ENCODE measurements at regions not wholly inside any gene's neighbourhood (a gene's known extent, or its start where the extent isn't known, plus 50 kb on each side); places are given as distances from the start of the nearest gene placed in this dataset.
A peak's percentile ranks its signal among the peaks of the same experiment; 100 is the strongest.

GRCh38 chr4:124907881-124908280 lies 195.3 kb upstream of the ANKRD50 start:
- Histone ChIP-seq H3K9ac (ENCODE audit: low read length) (no peak overlapping the region), H3K4me1 (ENCODE audit: control insufficient read depth, low read depth, low read length) (peaks cover 12% of the 10 kb centered on the region), H3K27me3 (ENCODE audit: control insufficient read depth, insufficient read depth, low read length) (no peaks in the 10 kb centered on the region), H3K4me3 (ENCODE audit: low read length) (no peak overlapping the region), H3K9me3 (ENCODE audit: control insufficient read depth, low read depth, low read length) (peaks cover 7% of the 10 kb centered on the region), H3K36me3 (ENCODE audit: control insufficient read depth, low read depth, low read length) (no peaks in the 10 kb centered on the region), H3K27ac (ENCODE audit: low read length) (no peak overlapping the region)

DNA sequence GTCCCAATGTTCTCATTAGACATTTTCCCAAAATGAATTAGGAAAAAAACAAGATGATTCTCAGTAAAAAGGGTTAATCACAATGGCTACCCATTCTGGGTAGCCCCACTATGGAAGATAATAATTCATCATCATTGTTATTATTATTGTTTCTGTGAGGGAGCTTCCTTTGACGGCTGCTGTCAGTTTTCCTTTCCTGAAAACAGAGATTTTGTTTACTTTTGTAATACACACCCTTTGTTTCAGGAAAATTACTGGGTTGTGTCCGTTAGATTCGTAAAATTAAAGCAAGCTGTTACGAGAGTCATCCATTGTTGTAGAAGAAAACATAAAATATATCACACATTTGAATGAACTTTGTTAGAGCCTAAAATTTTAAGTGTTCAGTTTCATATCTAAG lies 192.9 kb upstream of the ANKRD50 start:
- Histone ChIP-seq H3K27me3 (ENCODE audit: control insufficient read depth, insufficient read depth, low read length) (no peaks in the 10 kb centered on the region), H3K9me3 (ENCODE audit: control insufficient read depth, low read depth, low read length) (no peaks in the 10 kb centered on the region), H3K4me3 (ENCODE audit: low read length) (no peak overlapping the region), H3K4me1 (ENCODE audit: control insufficient read depth, low read depth, low read length) (peaks cover 19% of the 10 kb centered on the region), H3K36me3 (ENCODE audit: control insufficient read depth, low read depth, low read length) (no peaks in the 10 kb centered on the region), H3K27ac (ENCODE audit: low read length) (no peak overlapping the region), H3K9ac (ENCODE audit: low read length) (no peak overlapping the region)

GRCh38 chr4:124904723-124905388 lies 192.3 kb upstream of the ANKRD50 start:
- Histone ChIP-seq H3K4me1 (ENCODE audit: control insufficient read depth, low read depth, low read length) (peaks cover 19% of the 10 kb centered on the region), H3K36me3 (ENCODE audit: control insufficient read depth, low read depth, low read length) (no peaks in the 10 kb centered on the region), H3K9ac (ENCODE audit: low read length) (no peak overlapping the region), H3K27ac (ENCODE audit: low read length) (no peak overlapping the region), H3K27me3 (ENCODE audit: control insufficient read depth, insufficient read depth, low read length) (no peaks in the 10 kb centered on the region), H3K4me3 (ENCODE audit: low read length) (no peak overlapping the region), H3K9me3 (ENCODE audit: control insufficient read depth, low read depth, low read length) (no peaks in the 10 kb centered on the region)

DNA sequence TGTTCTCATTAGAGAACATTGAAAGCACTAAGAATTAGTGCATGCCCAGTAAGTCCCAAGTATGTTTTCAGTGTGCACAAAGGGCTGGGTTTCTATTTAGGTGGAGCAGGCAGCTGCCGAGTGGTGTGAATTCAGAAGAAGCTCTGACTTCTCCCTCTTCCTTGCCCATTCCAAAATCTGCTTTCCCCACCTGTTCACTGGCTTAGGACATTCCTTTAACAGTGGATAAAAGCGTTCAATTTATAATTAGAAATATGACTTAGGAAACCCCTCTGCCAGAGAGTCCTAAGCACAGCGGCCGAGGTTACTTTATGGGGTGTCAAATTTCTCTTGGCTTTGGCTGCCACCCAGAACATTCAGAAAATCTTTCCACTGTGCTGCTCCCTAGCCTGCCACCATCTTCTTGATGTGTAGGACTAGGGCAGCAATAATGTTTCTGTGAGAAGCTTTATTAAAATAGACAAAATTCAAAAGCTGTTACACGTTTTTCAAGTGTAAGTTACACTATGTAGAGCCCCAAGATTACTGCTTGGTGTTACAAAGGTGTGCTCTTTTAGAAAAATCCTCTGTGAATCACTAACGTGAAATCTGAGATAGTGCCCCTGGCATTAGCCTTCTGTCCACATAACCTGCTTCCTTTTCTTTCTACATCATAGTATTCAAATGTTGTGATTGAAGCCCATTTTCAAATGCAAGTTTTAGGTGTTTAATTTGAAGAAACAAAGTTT lies 191.6 kb upstream of the ANKRD50 start:
- Histone ChIP-seq H3K4me1 (ENCODE audit: control insufficient read depth, low read depth, low read length) (peaks cover 19% of the 10 kb centered on the region), H3K27me3 (ENCODE audit: control insufficient read depth, insufficient read depth, low read length) (no peaks in the 10 kb centered on the region), H3K4me3 (ENCODE audit: low read length) (no peak overlapping the region), H3K27ac (ENCODE audit: low read length) (no peak overlapping the region), H3K9me3 (ENCODE audit: control insufficient read depth, low read depth, low read length) (no peaks in the 10 kb centered on the region), H3K36me3 (ENCODE audit: control insufficient read depth, low read depth, low read length) (no peaks in the 10 kb centered on the region), H3K9ac (ENCODE audit: low read length) (no peak overlapping the region)

DNA sequence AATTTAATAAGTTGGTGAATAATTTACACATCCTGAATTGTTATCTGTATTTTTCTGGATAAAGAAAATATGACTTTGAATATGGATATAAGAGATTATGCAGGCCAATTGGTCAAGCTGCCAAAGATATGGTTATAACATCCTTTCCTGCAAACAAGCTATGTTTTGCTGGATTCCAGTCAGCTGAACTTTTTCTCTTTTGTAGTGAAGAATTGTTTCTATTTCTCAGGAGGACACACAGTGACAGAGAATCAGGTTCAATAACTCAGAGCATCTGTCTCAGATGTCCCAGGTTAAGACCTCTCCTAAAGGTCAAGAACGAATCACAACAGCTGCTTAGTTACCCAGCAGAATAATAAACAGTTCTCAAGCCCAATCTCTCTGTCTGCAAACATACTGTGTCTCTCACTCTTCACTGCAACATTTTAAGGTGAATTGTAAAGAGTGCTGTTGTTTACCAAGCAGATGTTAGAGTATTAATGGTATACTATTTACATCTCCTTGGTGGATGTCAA lies 189.5 kb upstream of the ANKRD50 start:
- no peaks in the 10 kb centered on the region for H3K9me3 ChIP-seq (ENCODE audit: control insufficient read depth, low read depth, low read length)
- H3K4me1 ChIP-seq (ENCODE audit: control insufficient read depth, low read depth, low read length), result peaks cover 19% of the 10 kb centered on the region
- H3K27ac ChIP-seq (ENCODE audit: low read length), result no peak overlapping the region
- H3K4me3 ChIP-seq (ENCODE audit: low read length), result no peak overlapping the region
- no peak overlapping the region for H3K9ac ChIP-seq (ENCODE audit: low read length)
- H3K36me3 ChIP-seq (ENCODE audit: control insufficient read depth, low read depth, low read length), result no peaks in the 10 kb centered on the region
- no peaks in the 10 kb centered on the region for H3K27me3 ChIP-seq (ENCODE audit: control insufficient read depth, insufficient read depth, low read length)

GRCh38 chr4:124899997-124900396 lies 187.5 kb upstream of the ANKRD50 start:
- no peaks in the 10 kb centered on the region for H3K27me3 ChIP-seq (ENCODE audit: control insufficient read depth, insufficient read depth, low read length)
- no peak overlapping the region for H3K27ac ChIP-seq (ENCODE audit: low read length)
- H3K4me1 ChIP-seq (ENCODE audit: control insufficient read depth, low read depth, low read length), result peaks cover 19% of the 10 kb centered on the region
- no peak overlapping the region for H3K9ac ChIP-seq (ENCODE audit: low read length)
- no peak overlapping the region for H3K4me3 ChIP-seq (ENCODE audit: low read length)
- H3K9me3 ChIP-seq (ENCODE audit: control insufficient read depth, low read depth, low read length), result no peaks in the 10 kb centered on the region
- no peaks in the 10 kb centered on the region for H3K36me3 ChIP-seq (ENCODE audit: control insufficient read depth, low read depth, low read length)

GRCh38 chr4:124890522-124890921 lies 178.0 kb upstream of the ANKRD50 start:
- Histone ChIP-seq H3K9ac (ENCODE audit: low read length) (no peak overlapping the region), H3K4me1 (ENCODE audit: control insufficient read depth, low read depth, low read length) (no peaks in the 10 kb centered on the region), H3K36me3 (ENCODE audit: control insufficient read depth, low read depth, low read length) (no peaks in the 10 kb centered on the region), H3K9me3 (ENCODE audit: control insufficient read depth, low read depth, low read length) (no peaks in the 10 kb centered on the region), H3K27ac (ENCODE audit: low read length) (no peak overlapping the region), H3K4me3 (ENCODE audit: low read length) (no peak overlapping the region), H3K27me3 (ENCODE audit: control insufficient read depth, insufficient read depth, low read length) (no peaks in the 10 kb centered on the region)

- H3K9me3 ChIP-seq (ENCODE audit: control insufficient read depth, low read depth, low read length), result no peaks in the 10 kb centered on the region
- peaks cover 12% of the 10 kb centered on the region for H3K4me1 ChIP-seq (ENCODE audit: control insufficient read depth, low read depth, low read length)
- H3K27me3 ChIP-seq (ENCODE audit: control insufficient read depth, insufficient read depth, low read length), result no peaks in the 10 kb centered on the region
- H3K36me3 ChIP-seq (ENCODE audit: control insufficient read depth, low read depth, low read length), result no peaks in the 10 kb centered on the region
- H3K9ac ChIP-seq (ENCODE audit: low read length), result no peak overlapping the region
- no peak overlapping the region for H3K4me3 ChIP-seq (ENCODE audit: low read length)
- H3K27ac ChIP-seq (ENCODE audit: low read length), result no peak overlapping the region
These were observed 175.2 kb upstream of the ANKRD50 start for GRCh38 chr4:124887739-124888138.

DNA sequence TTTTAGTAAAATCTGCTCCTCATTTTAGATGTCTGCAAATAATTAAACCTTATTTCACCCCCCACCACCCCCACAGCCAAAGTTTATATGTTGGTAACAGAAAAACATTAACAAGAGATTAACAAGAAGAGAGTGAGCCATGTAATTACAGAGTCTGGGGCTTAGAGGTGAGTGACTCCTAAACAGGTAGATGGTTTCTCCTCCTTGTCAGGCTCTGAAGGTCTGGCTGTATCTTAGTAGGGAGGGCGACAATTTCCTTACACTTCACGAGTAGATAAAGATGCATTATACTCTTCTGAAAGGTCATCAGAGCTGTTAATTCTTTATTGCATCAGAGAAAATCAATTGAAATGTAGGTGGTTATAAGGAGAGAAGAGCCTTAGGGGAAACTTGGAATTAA lies 171.8 kb upstream of the ANKRD50 start:
- no peaks in the 10 kb centered on the region for H3K36me3 ChIP-seq (ENCODE audit: control insufficient read depth, low read depth, low read length)
- H3K9ac ChIP-seq (ENCODE audit: low read length), result no peak overlapping the region
- no peaks in the 10 kb centered on the region for H3K27me3 ChIP-seq (ENCODE audit: control insufficient read depth, insufficient read depth, low read length)
- H3K9me3 ChIP-seq (ENCODE audit: control insufficient read depth, low read depth, low read length), result no peaks in the 10 kb centered on the region
- H3K27ac ChIP-seq (ENCODE audit: low read length), result no peak overlapping the region
- H3K4me3 ChIP-seq (ENCODE audit: low read length), result no peak overlapping the region
- peaks cover 12% of the 10 kb centered on the region for H3K4me1 ChIP-seq (ENCODE audit: control insufficient read depth, low read depth, low read length)

GRCh38 chr4:124883632-124884031 lies 171.1 kb upstream of the ANKRD50 start:
- peaks cover 12% of the 10 kb centered on the region for H3K4me1 ChIP-seq (ENCODE audit: control insufficient read depth, low read depth, low read length)
- H3K9me3 ChIP-seq (ENCODE audit: control insufficient read depth, low read depth, low read length), result no peaks in the 10 kb centered on the region
- H3K36me3 ChIP-seq (ENCODE audit: control insufficient read depth, low read depth, low read length), result no peaks in the 10 kb centered on the region
- H3K4me3 ChIP-seq (ENCODE audit: low read length), result no peak overlapping the region
- H3K9ac ChIP-seq (ENCODE audit: low read length), result no peak overlapping the region
- H3K27ac ChIP-seq (ENCODE audit: low read length), result no peak overlapping the region
- no peaks in the 10 kb centered on the region for H3K27me3 ChIP-seq (ENCODE audit: control insufficient read depth, insufficient read depth, low read length)

- H3K4me1 ChIP-seq (ENCODE audit: control insufficient read depth, low read depth, low read length), result peaks cover 19% of the 10 kb centered on the region
- peaks cover 4% of the 10 kb centered on the region for H3K9me3 ChIP-seq (ENCODE audit: control insufficient read depth, low read depth, low read length)
- H3K4me3 ChIP-seq (ENCODE audit: low read length), result no peak overlapping the region
- H3K27me3 ChIP-seq (ENCODE audit: control insufficient read depth, insufficient read depth, low read length), result no peaks in the 10 kb centered on the region
- no peak overlapping the region for H3K27ac ChIP-seq (ENCODE audit: low read length)
- no peaks in the 10 kb centered on the region for H3K36me3 ChIP-seq (ENCODE audit: control insufficient read depth, low read depth, low read length)
- H3K9ac ChIP-seq (ENCODE audit: low read length), result no peak overlapping the region
These were observed 166.7 kb upstream of the ANKRD50 start for GRCh38 chr4:124879195-124879594.

DNA sequence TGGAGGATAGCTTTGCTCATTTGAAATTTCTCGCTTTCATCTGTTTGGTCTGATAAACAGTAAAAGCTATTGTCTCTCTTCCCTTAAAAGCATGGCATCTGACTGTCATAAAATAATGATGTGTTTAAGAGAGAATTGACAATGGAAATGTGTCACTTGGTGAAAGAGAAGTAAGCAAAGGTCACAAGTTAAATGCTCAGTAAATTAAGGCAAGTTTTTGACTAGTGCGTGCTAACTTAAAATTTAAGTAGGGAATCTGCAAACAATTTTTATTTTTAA lies 161.6 kb upstream of the ANKRD50 start:
- H3K9ac ChIP-seq (ENCODE audit: low read length), result no peak overlapping the region
- H3K4me1 ChIP-seq (ENCODE audit: control insufficient read depth, low read depth, low read length), result peaks cover 29% of the 10 kb centered on the region
- H3K36me3 ChIP-seq (ENCODE audit: control insufficient read depth, low read depth, low read length), result no peaks in the 10 kb centered on the region
- H3K9me3 ChIP-seq (ENCODE audit: control insufficient read depth, low read depth, low read length), result peaks cover 4% of the 10 kb centered on the region
- no peaks in the 10 kb centered on the region for H3K27me3 ChIP-seq (ENCODE audit: control insufficient read depth, insufficient read depth, low read length)
- H3K27ac ChIP-seq (ENCODE audit: low read length), result no peak overlapping the region
- peak overlapping the region; percentile 22 for H3K4me3 ChIP-seq (ENCODE audit: low read length)
